DMS53 (cell line): ENCODE measurements at regions not wholly inside any gene's neighbourhood (a gene's known extent, or its start where the extent isn't known, plus 50 kb on each side); places are given as distances from the start of the nearest gene placed in this dataset.
A peak's percentile ranks its signal among the peaks of the same experiment; 100 is the strongest.

ENCODE experiments used
- DNase-seq: peaks from one replicate; lab custom pipeline; 2025; lab: John Stamatoyannopoulos, UW

- DNase-seq, result no peak
These were observed 231.1 kb downstream of the UTP18 start for GRCh38 chr17:51491416-51491815.

GRCh38 chr17:51493206-51493605 lies 232.9 kb downstream of the UTP18 start:
- DNase-seq, result no peak

- no peak for DNase-seq
These were observed 236.0 kb downstream of the UTP18 start for GRCh38 chr17:51496378-51496777.

GRCh38 chr17:51499897-51500296 lies 239.6 kb downstream of the UTP18 start:
- no peak for DNase-seq

- no peak for DNase-seq
These were observed 240.1 kb downstream of the UTP18 start for GRCh38 chr17:51500454-51500853.

GRCh38 chr17:51505450-51505849 lies 245.1 kb downstream of the UTP18 start:
- no peak for DNase-seq

GRCh38 chr17:51507444-51507843 lies 247.1 kb downstream of the UTP18 start:
- peak; percentile 36 for DNase-seq

- peak; percentile 62 for DNase-seq
These were observed 247.7 kb downstream of the UTP18 start for GRCh38 chr17:51508048-51508447.

- no peak for DNase-seq
These were observed 250.6 kb downstream of the UTP18 start for GRCh38 chr17:51510940-51511339.

GRCh38 chr17:51512220-51512907 lies 252.0 kb downstream of the UTP18 start:
- DNase-seq, result no peak

GRCh38 chr17:51516924-51517323 lies 256.6 kb downstream of the UTP18 start:
- no peak for DNase-seq

GRCh38 chr17:51524524-51524923 lies 264.2 kb downstream of the UTP18 start:
- DNase-seq, result no peak

GRCh38 chr17:51526507-51526906 lies 266.2 kb downstream of the UTP18 start:
- no peak for DNase-seq

- peak; percentile 20 for DNase-seq
These were observed 267.1 kb downstream of the UTP18 start for GRCh38 chr17:51527225-51527982.

- no peak for DNase-seq
These were observed 267.8 kb downstream of the UTP18 start for GRCh38 chr17:51528111-51528510.

GRCh38 chr17:51533219-51533618 lies 272.9 kb downstream of the UTP18 start:
- no peak for DNase-seq

GRCh38 chr17:51533821-51534220 lies 273.5 kb downstream of the UTP18 start:
- no peak for DNase-seq

- DNase-seq, result no peak
These were observed 276.3 kb downstream of the UTP18 start for GRCh38 chr17:51536627-51537026.

- no peak for DNase-seq
These were observed 277.7 kb downstream of the UTP18 start for GRCh38 chr17:51537996-51538550.

- DNase-seq, result peak; percentile 27
These were observed 279.8 kb downstream of the UTP18 start for GRCh38 chr17:51540151-51540550.

- DNase-seq, result no peak
These were observed 280.9 kb downstream of the UTP18 start for GRCh38 chr17:51541215-51541614.

- no peak for DNase-seq
These were observed 285.8 kb downstream of the UTP18 start for GRCh38 chr17:51546114-51546513.

GRCh38 chr17:51548125-51548524 lies 287.8 kb downstream of the UTP18 start:
- DNase-seq, result no peak
